ENCODE measurements at regions not wholly inside any gene's neighbourhood (a gene's known extent, or its start where the extent isn't known, plus 50 kb on each side); places are given as distances from the start of the nearest gene placed in this dataset.
A peak's percentile ranks its signal among the peaks of the same experiment; 100 is the strongest.

DNA sequence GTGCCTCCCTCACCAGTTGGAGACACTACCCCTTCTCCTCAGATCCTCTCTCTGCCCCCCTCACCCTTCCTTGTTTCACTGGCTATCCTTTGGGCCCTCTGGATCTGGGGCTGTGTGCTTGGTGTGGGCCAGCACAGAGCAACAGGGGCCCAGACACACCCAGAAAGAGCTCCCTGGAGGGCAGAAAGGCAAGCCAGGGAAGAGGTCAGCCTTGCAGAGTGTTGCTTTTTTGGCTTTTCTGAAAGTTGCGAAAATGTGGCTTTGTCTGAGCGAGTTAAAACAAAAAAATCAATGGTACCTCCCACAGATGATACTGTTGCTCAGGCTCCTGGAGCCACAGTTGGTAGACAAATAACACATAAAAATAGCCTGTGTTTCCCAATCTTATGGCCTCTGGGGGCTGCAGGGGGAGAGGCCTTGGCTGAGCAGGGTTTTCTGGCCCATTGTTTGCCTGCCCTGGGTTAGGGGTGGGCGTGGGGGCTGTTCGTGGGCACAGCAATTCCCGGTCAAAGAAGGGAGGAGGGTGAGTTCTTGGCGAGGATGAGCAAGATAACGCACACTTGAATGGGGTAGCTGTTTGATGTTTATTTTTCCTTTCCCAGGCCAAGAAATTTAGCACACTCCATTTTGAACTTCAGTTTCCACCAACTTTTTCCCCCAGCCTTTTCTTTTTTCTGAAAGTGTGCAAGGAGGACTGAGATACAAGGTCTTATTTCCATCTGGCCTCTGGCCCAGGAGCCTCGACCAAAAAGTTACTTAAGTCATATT lies 167.0 kb upstream of the HAAO start:
- H3K9me3 ChIP-seq, result no peaks in the 10 kb centered on the region
- peak; percentile 48 for ATAC-seq
- peak overlapping the region; percentile 4 to 74 for H3K27ac ChIP-seq
- H3K4me1 ChIP-seq, result peaks cover 26 to 65% of the 10 kb centered on the region in 2 donors
- no peaks in the 10 kb centered on the region for H3K36me3 ChIP-seq
- no peak overlapping the region for H3K4me3 ChIP-seq
- H3K27me3 ChIP-seq, result peaks cover 0 to 5% of the 10 kb centered on the region in 2 donors
- DNase-seq, result peak in 1 of 4 donors; percentile 76
- TF ChIP-seq, protein P1, sequence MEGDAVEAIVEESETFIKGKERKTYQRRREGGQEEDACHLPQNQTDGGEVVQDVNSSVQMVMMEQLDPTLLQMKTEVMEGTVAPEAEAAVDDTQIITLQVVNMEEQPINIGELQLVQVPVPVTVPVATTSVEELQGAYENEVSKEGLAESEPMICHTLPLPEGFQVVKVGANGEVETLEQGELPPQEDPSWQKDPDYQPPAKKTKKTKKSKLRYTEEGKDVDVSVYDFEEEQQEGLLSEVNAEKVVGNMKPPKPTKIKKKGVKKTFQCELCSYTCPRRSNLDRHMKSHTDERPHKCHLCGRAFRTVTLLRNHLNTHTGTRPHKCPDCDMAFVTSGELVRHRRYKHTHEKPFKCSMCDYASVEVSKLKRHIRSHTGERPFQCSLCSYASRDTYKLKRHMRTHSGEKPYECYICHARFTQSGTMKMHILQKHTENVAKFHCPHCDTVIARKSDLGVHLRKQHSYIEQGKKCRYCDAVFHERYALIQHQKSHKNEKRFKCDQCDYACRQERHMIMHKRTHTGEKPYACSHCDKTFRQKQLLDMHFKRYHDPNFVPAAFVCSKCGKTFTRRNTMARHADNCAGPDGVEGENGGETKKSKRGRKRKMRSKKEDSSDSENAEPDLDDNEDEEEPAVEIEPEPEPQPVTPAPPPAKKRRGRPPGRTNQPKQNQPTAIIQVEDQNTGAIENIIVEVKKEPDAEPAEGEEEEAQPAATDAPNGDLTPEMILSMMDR (IDR thresholded peaks at IDR 0.05), result no peak
- intact Hi-C loops (cut with DNase I), result loop anchor here in 1 of 2 donors (10.0 kb wide), 1 partner anchor 265 kb away; the partner anchor contains the start of gene ZFP36L2

DNA sequence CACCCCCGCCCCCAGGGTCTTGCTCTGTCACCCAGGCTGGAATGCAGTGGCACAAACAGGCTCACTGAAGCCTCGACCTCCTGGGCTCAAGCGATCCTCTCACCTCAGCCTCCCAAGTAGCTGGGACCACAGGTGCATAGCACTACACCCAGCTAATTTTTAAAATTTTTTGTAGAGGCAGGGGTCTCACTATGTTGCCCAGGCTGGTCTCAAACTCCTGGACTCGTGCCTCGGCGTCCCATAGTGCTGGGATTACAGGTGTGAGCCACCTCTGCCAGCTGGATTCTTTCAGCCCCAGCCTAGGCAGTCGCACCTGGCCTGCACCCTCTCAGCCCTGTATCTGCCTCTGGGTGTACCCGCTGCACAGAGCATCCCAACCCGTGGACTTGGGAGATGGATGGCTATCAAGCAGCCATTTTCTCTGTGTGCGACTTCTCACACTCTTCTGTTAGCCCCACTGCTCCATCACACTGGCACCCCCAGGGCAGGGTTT lies 166.4 kb upstream of the HAAO start:
- H3K4me3 ChIP-seq, result no peak overlapping the region
- no peaks in the 10 kb centered on the region for H3K9me3 ChIP-seq
- no peaks in the 10 kb centered on the region for H3K36me3 ChIP-seq
- intact Hi-C loops (cut with DNase I), result no loop called here
- peaks cover 26 to 63% of the 10 kb centered on the region in 2 donors for H3K4me1 ChIP-seq
- no peak for ATAC-seq
- DNase-seq, result no peak
- H3K27ac ChIP-seq, result peak overlapping the region; percentile 4 to 73
- TF ChIP-seq, protein P1 (IDR thresholded peaks at IDR 0.05), result no peak
- peaks cover 0 to 5% of the 10 kb centered on the region in 2 donors for H3K27me3 ChIP-seq

GRCh38 chr2:42957861-42958301 lies 165.5 kb upstream of the HAAO start:
- TF ChIP-seq, protein P1 (IDR thresholded peaks at IDR 0.05), result no peak
- peaks cover 22 to 62% of the 10 kb centered on the region in 2 donors for H3K4me1 ChIP-seq
- H3K9me3 ChIP-seq, result no peaks in the 10 kb centered on the region
- no peak overlapping the region for H3K27ac ChIP-seq
- H3K27me3 ChIP-seq, result peaks cover 0 to 5% of the 10 kb centered on the region in 2 donors
- intact Hi-C loops (cut with DNase I), result no loop called here
- no peaks in the 10 kb centered on the region for H3K36me3 ChIP-seq
- DNase-seq (no peak), ATAC-seq (no peak)
- no peak overlapping the region for H3K4me3 ChIP-seq

DNA sequence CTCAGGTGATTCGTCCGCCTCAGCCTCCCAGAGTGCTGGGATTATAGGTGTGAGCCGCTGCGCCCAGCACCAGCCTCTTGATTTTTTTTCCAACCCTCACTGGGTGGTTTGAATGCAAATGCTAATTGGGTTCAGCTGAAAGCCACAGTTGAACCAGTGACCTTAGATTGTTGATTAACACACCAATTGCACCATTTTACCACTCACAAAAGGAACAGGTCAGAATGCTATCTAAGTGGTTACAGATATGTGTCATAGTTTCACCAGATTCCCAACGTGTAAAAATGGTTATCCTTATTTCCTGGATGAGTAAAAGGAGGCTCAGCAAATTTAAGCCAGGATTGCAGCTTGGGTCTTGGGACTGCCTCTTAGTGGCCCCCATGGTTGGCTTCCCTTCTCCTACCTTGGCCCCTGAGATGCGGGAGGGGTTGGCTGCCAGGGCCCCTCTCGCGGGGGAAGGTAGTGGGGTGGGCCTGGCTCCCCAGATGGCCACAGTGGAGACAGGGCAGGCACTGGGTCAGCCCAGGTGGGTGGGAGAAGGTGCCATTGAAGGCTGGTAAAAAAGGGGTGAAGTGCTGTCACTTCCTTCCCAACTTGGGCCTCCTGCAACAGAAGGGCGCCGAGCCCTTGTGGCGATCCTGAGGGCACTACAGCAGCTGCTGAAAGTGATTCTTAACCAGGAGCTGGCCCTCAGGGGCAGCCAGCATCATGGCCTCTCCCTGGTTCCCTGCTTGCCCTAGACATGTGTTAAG lies 164.9 kb upstream of the HAAO start:
- H3K36me3 ChIP-seq, result no peaks in the 10 kb centered on the region
- H3K4me1 ChIP-seq, result peaks cover 16 to 61% of the 10 kb centered on the region in 2 donors
- H3K9me3 ChIP-seq, result no peaks in the 10 kb centered on the region
- TF ChIP-seq, protein P1 (IDR thresholded peaks at IDR 0.05), result no peak
- DNase-seq (no peak), ATAC-seq (no peak)
- intact Hi-C loops (cut with DNase I), result no loop called here
- peaks cover 0 to 2% of the 10 kb centered on the region in 2 donors for H3K27me3 ChIP-seq
- H3K4me3 ChIP-seq, result no peak overlapping the region
- no peak overlapping the region for H3K27ac ChIP-seq
